K562 (cell line): ENCODE measurements at regions not wholly inside any gene's neighbourhood (a gene's known extent, or its start where the extent isn't known, plus 50 kb on each side); places are given as distances from the start of the nearest gene placed in this dataset.

Source experiments
- ATAC-seq: fragments of 200-7000 bp; cut with Tn5 transposase; 3 replicates; pipeline ENCODE4 v1.9.1; 2020; ENCODE audit warnings: moderate library complexity
- BruUV-seq: library from RNA; stranded (reverse); fragments of 400-500 nt; replicated peaks from 2 replicates; lab custom pipeline; 2021; lab: Mats Ljungman, UMichigan
- CTCF ChIA-PET: fragments of 300-600 bp; formaldehyde crosslinking; extraction: SDS; loops from one replicate; lab custom pipeline; 2021; ENCODE audit warnings: low intra/inter-chr PET ratio; lab: Yijun Ruan, JAX
- POLR2A ChIA-PET: fragments of 300-600, 350-650 bp; sonication (Branson Sonifier 250); formaldehyde crosslinking; extraction: SDS; loops from one replicate; lab custom pipeline; 2021; ENCODE audit warnings: antibody characterized with exemption, inconsistent platforms; lab: Yijun Ruan, JAX
- DNase-seq, 4 experiments: peaks; one replicate each; pipeline versions ENCODE4 v3.0.0 to v3.0.0-alpha.2; 2011 to 2018; ENCODE audit warnings: low spot score in 3 of 4, mixed read lengths in 3 of 4; ENCODE audit errors: extremely low read depth in 1 of 4
- FAIRE-seq: peaks from 2 replicates; lab custom pipeline; 2011; peaks lifted over from hg19 to GRCh38; lab: Jason Lieb, UNC
- H2AFZ ChIP-seq: 2 replicates; pipeline ENCODE4 v1.6.0; 2011; ENCODE audit warnings: low read depth, low read length, control low read depth, inconsistent platforms
- H3K27ac ChIP-seq: fragments of 200-600 bp; 3 replicates; pipeline ENCODE4 v1.8.0; 2011; ENCODE audit warnings: low read depth, mild to moderate bottlenecking, control low read depth, inconsistent platforms, low read length, moderate library complexity, mixed read lengths; ENCODE audit errors: extremely low read depth
- H3K27me3 ChIP-seq, 2 experiments: fragments of 300-600 bp in 1 of 2; 2 replicates in 1 of 2; 3 replicates in 1 of 2; pipeline versions ENCODE4 v1.6.0 to v1.8.0; 2011; ENCODE audit warnings: inconsistent platforms in 2 of 2, low read length in 2 of 2, mild to moderate bottlenecking in 1 of 2, mixed read lengths in 1 of 2, moderate library complexity in 1 of 2; ENCODE audit not compliant: control insufficient read depth in 2 of 2, insufficient read depth in 2 of 2
- H3K36me3 ChIP-seq: fragments of 300-600 bp; 3 replicates; pipeline ENCODE4 v1.8.0; 2011; ENCODE audit warnings: mild to moderate bottlenecking, low read length, inconsistent platforms; ENCODE audit not compliant: control insufficient read depth, insufficient read depth
- H3K4me1 ChIP-seq, 2 experiments: fragments of 200-600 bp in 1 of 2; replicated peaks in 1 of 2; 2 replicates in 1 of 2; 3 replicates in 1 of 2; pipeline versions ENCODE4 v1.5.1 to v1.8.0; 2011; ENCODE audit warnings: inconsistent platforms in 2 of 2, low read length in 2 of 2, mild to moderate bottlenecking in 1 of 2, mixed read lengths in 1 of 2, moderate library complexity in 1 of 2; ENCODE audit not compliant: control insufficient read depth in 2 of 2, insufficient read depth in 2 of 2
- H3K4me2 ChIP-seq: 2 replicates; pipeline ENCODE4 v1.6.1; 2011; ENCODE audit warnings: low read length, control low read depth, inconsistent platforms, mixed read lengths; ENCODE audit not compliant: insufficient read depth
- H3K4me3 ChIP-seq: fragments of 200-600 bp; sonication (generic), shearing (Covaris generic); 2 replicates; pipeline ENCODE4 v1.5.1; 2016; ENCODE audit warnings: control low read depth, inconsistent platforms
- H3K79me2 ChIP-seq: fragments of 200-600 bp; 3 replicates; pipeline ENCODE4 v1.8.0; 2011; ENCODE audit warnings: low read length, inconsistent platforms; ENCODE audit not compliant: control insufficient read depth, insufficient read depth
- H3K9ac ChIP-seq, 2 experiments: 2 replicates each; pipeline versions ENCODE4 v1.6.0 to v1.6.1; 2011; ENCODE audit warnings: low read depth in 2 of 2, low read length in 2 of 2, control low read depth in 1 of 2, inconsistent platforms in 1 of 2, mild to moderate bottlenecking in 1 of 2, mixed read lengths in 1 of 2; ENCODE audit not compliant: insufficient read depth in 1 of 2
- H3K9me1 ChIP-seq: one replicate; pipeline ENCODE4 v1.6.0; 2011; ENCODE audit warnings: inconsistent platforms, mild to moderate bottlenecking, low read length, moderate library complexity; ENCODE audit not compliant: control insufficient read depth, insufficient read depth
- H3K9me3 ChIP-seq: replicated peaks from 2 replicates; pipeline ENCODE4 v1.5.1; 2011; ENCODE audit warnings: low read depth, low read length, inconsistent platforms; ENCODE audit not compliant: control insufficient read depth, insufficient read depth
- H4K20me1 ChIP-seq: replicated peaks from 2 replicates; pipeline ENCODE4 v1.6.1; 2011; ENCODE audit warnings: low read length, inconsistent platforms, mixed read lengths; ENCODE audit not compliant: control insufficient read depth, insufficient read depth
- RAD21 ChIP-seq, 2 experiments: fragments of 250-450 bp in 1 of 2; fragments of 450-650 bp in 1 of 2; sonication (Bioruptor Pico) in 1 of 2; formaldehyde crosslinking in 1 of 2; IDR thresholded peaks in 1 of 2; conservative IDR thresholded peaks in 1 of 2; 2 replicates each; pipeline versions ENCODE4 v1.4.0 to v1.8.0; 2020 to 2022; ENCODE audit warnings: mild to moderate bottlenecking in 2 of 2, moderate library complexity in 1 of 2
- WGBS: fragments of 100-300 bp; shearing (Covaris generic); methylation state at CpG from one replicate; pipeline ENCODE4 v1.1.6; 2016; ENCODE audit warnings: low coverage, mixed read lengths; ENCODE audit not compliant: insufficient coverage; ENCODE audit errors: missing lambda C conversion rate; 5-methylcytosine and 5-hydroxymethylcytosine counted together
- in situ Hi-C: fragments of 300-500 bp; cut with MboI; formaldehyde crosslinking; loops from 4 replicates; pipeline ENCODE4 v1.15.0; 2018; ENCODE audit warnings: inconsistent platforms, mixed read lengths
- intact Hi-C: fragments of 100-400 bp; cut with micrococcal nuclease; formaldehyde crosslinking; loops from 2 replicates; pipeline ENCODE4 v1.14.2; 2022
- TF ChIP-seq, protein P1 (sequence below): sonication (generic); formaldehyde crosslinking; IDR thresholded peaks from 2 replicates; pipeline ENCODE4 v1.8.0; 2022; ENCODE audit warnings: mild to moderate bottlenecking, missing genetic modification reagents
- TF ChIP-seq, protein P2 (sequence below): fragments of 450-650 bp; formaldehyde crosslinking; IDR thresholded peaks from 2 replicates; pipeline ENCODE4 v1.4.0; 2020; ENCODE audit warnings: mild to moderate bottlenecking, moderate library complexity
- TF ChIP-seq, protein P3 (sequence below), 3 experiments: IDR thresholded peaks in 2 of 3; conservative IDR thresholded peaks in 1 of 3; 2 replicates each; pipeline ENCODE4 v1.5.1; 2011 to 2012; ENCODE audit warnings: low read length in 3 of 3, mild to moderate bottlenecking in 3 of 3, control low read depth in 2 of 3, improper control_type of control experiment in 1 of 3, inconsistent platforms in 1 of 3, low read depth in 1 of 3, mixed read lengths in 1 of 3, moderate library complexity in 1 of 3; ENCODE audit not compliant: insufficient read depth in 2 of 3

DNA sequence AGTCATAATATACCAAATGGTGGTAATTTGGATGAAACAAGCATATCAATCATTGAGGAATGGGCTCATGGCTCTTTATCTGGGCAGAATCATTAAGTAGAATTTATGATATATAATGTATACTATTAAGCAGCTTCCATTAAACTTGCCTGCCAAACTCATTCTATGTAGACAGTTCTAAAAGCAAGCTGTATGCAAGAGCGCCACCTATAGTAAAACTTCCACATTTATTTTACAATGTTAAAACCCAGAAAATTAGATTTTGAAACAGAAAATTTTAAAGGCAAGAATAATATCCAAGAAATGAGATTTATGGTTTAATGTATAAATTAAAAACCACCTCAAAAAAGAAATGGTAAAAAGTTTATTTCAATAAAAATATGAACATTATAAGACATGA, 161.5 kb downstream of the MZT1 start:
- ATAC-seq = no peak
- WGBS = 0% methylated on average over 1 of the region's 1 CpG
- Histone ChIP-seq H3K9me3 (no peaks in the 10 kb centered on the region), H2AFZ (no peak overlapping the region), H3K27me3 (no peaks in the 10 kb centered on the region), H4K20me1 (no peaks in the 10 kb centered on the region), H3K4me2 (no peak overlapping the region), H3K4me3 (no peak overlapping the region), H3K27ac (no peak overlapping the region), H3K36me3 (no peaks in the 10 kb centered on the region), H3K9ac (no peak overlapping the region), H3K4me1 (no peaks in the 10 kb centered on the region), H3K9me1 (no peaks in the 10 kb centered on the region), H3K79me2 (no peaks in the 10 kb centered on the region)
- no peak for FAIRE-seq
- intact Hi-C loops (no loop called here), in situ Hi-C loops (no loop called here)
- ChIA-PET CTCF (no interaction called here), POLR2A (no interaction called here)
- TF ChIP-seq, protein P1, sequence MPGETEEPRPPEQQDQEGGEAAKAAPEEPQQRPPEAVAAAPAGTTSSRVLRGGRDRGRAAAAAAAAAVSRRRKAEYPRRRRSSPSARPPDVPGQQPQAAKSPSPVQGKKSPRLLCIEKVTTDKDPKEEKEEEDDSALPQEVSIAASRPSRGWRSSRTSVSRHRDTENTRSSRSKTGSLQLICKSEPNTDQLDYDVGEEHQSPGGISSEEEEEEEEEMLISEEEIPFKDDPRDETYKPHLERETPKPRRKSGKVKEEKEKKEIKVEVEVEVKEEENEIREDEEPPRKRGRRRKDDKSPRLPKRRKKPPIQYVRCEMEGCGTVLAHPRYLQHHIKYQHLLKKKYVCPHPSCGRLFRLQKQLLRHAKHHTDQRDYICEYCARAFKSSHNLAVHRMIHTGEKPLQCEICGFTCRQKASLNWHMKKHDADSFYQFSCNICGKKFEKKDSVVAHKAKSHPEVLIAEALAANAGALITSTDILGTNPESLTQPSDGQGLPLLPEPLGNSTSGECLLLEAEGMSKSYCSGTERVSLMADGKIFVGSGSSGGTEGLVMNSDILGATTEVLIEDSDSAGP (CRISPR knock-in tag) = no peak
- TF ChIP-seq, protein P2, sequence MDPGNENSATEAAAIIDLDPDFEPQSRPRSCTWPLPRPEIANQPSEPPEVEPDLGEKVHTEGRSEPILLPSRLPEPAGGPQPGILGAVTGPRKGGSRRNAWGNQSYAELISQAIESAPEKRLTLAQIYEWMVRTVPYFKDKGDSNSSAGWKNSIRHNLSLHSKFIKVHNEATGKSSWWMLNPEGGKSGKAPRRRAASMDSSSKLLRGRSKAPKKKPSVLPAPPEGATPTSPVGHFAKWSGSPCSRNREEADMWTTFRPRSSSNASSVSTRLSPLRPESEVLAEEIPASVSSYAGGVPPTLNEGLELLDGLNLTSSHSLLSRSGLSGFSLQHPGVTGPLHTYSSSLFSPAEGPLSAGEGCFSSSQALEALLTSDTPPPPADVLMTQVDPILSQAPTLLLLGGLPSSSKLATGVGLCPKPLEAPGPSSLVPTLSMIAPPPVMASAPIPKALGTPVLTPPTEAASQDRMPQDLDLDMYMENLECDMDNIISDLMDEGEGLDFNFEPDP = no peak
- TF ChIP-seq, protein P3, sequence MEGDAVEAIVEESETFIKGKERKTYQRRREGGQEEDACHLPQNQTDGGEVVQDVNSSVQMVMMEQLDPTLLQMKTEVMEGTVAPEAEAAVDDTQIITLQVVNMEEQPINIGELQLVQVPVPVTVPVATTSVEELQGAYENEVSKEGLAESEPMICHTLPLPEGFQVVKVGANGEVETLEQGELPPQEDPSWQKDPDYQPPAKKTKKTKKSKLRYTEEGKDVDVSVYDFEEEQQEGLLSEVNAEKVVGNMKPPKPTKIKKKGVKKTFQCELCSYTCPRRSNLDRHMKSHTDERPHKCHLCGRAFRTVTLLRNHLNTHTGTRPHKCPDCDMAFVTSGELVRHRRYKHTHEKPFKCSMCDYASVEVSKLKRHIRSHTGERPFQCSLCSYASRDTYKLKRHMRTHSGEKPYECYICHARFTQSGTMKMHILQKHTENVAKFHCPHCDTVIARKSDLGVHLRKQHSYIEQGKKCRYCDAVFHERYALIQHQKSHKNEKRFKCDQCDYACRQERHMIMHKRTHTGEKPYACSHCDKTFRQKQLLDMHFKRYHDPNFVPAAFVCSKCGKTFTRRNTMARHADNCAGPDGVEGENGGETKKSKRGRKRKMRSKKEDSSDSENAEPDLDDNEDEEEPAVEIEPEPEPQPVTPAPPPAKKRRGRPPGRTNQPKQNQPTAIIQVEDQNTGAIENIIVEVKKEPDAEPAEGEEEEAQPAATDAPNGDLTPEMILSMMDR (IDR thresholded peaks at IDR 0.05 in 2 of 3, conservative IDR thresholded peaks at IDR 0.05 in 1 of 3; ENCODE audit: insufficient read depth in 2 of 3, low read depth in 1 of 3, low read length in 3 of 3) = peak in 1 of 3 experiments; percentile 35; a peak in 1 of 6 replicates
- peak in 1 of 2 experiments; percentile 45; a peak in 2 of 4 replicates for TF ChIP-seq RAD21 (CRISPR knock-in tag; conservative IDR thresholded peaks at IDR 0.05 in 1 of 2, IDR thresholded peaks at IDR 0.05 in 1 of 2)
- peak in 2 of 4 experiments; percentile 0 to 2 for DNase-seq
- no TSS peak for BruUV-seq
